Sigmoid colon (tissue), 6 donors: ENCODE measurements at regions not wholly inside any gene's neighbourhood (a gene's known extent, or its start where the extent isn't known, plus 50 kb on each side); places are given as distances from the start of the nearest gene placed in this dataset.

Source experiments
- DNase-seq: peaks from one replicate; pipeline ENCODE4 v3.0.0-alpha.2; 2019
- H3K27ac ChIP-seq, 4 donors: fragments of 200-600 bp; sonication (generic); one replicate each; pipeline ENCODE4 v1.5.1; 2016 to 2019; ENCODE audit warnings: mild to moderate bottlenecking in 1 of 4
- H3K27me3 ChIP-seq, 3 donors: fragments of 200-600 bp; sonication (generic); one replicate each; pipeline ENCODE4 v1.5.1; 2019; ENCODE audit warnings: mild to moderate bottlenecking in 1 of 3
- H3K36me3 ChIP-seq, 4 donors: fragments of 200-600 bp; sonication (generic); one replicate each; pipeline ENCODE4 v1.5.1; 2016 to 2019
- H3K4me1 ChIP-seq, 4 donors: fragments of 200-600 bp; sonication (generic); one replicate each; pipeline ENCODE4 v1.5.1; 2017 to 2019
- H3K4me3 ChIP-seq, 4 donors: fragments of 200-600 bp; sonication (generic); one replicate each; pipeline ENCODE4 v1.5.1; 2017 to 2019; ENCODE audit warnings: mild to moderate bottlenecking in 2 of 4, moderate library complexity in 1 of 4
- H3K9me3 ChIP-seq, 4 donors: fragments of 200-600 bp in 3 of 4; sonication (generic) in 3 of 4; one replicate each; pipeline versions ENCODE4 v1.5.1 to v1.6.1; 2013 to 2019
- CTCF ChIP-seq, 4 experiments: fragments of 450-650 bp in 3 of 4; fragments of 200-600 bp in 1 of 4; IDR thresholded peaks; one replicate each; pipeline ENCODE4 v1.5.1; 2016 to 2019; ENCODE audit warnings: antibody characterized with exemption in 4 of 4, mild to moderate bottlenecking in 3 of 4, moderate library complexity in 2 of 4
- EP300 ChIP-seq, 4 donors: sonication (generic); formaldehyde crosslinking; IDR thresholded peaks; one replicate each; pipeline ENCODE4 v1.6.1; 2017; ENCODE audit warnings: antibody characterized with exemption in 4 of 4
- POLR2A ChIP-seq, 2 donors: fragments of 450-650 bp; IDR thresholded peaks; one replicate each; pipeline ENCODE4 v1.6.1; 2016; ENCODE audit warnings: antibody characterized with exemption in 2 of 2, mild to moderate bottlenecking in 2 of 2, moderate library complexity in 2 of 2
- POLR2AphosphoS5 ChIP-seq, 4 donors: sonication (generic); formaldehyde crosslinking; IDR thresholded peaks; one replicate each; pipeline ENCODE4 v1.6.1; 2017; ENCODE audit warnings: antibody characterized with exemption in 4 of 4
- WGBS, 2 donors: extraction: QIAGEN DNeasy Blood & Tissue Kit; methylation state at CpG; one replicate each; pipeline ENCODE4 v1.1.7; 2013; 5-methylcytosine and 5-hydroxymethylcytosine counted together
- intact Hi-C: fragments of 100-400 bp; cut with DNase I; formaldehyde crosslinking; loops from one replicate; pipeline ENCODE4 v1.15.1; 2023
- donor health status: healthy with polysubstance abuse.
- donor health status: healthy.

GRCh38 chr13:62525652-62526051 is 1110.0 kb upstream of the PCDH20 start:
- H3K27ac ChIP-seq, result no peak overlapping the region
- TF ChIP-seq POLR2AphosphoS5 (IDR thresholded peaks at IDR 0.05) (no peak), POLR2A (IDR thresholded peaks at IDR 0.05) (no peak), EP300 (IDR thresholded peaks at IDR 0.05) (no peak), CTCF (IDR thresholded peaks at IDR 0.05) (no peak)
- no peaks in the 10 kb centered on the region for H3K4me1 ChIP-seq
- intact Hi-C loops, result no loop called here
- DNase-seq, result no peak
- H3K9me3 ChIP-seq, result no peaks in the 10 kb centered on the region
- H3K4me3 ChIP-seq, result no peak overlapping the region
- H3K27me3 ChIP-seq, result no peaks in the 10 kb centered on the region
- H3K36me3 ChIP-seq, result no peaks in the 10 kb centered on the region
- WGBS, 2 donors, result 68 to 81% methylated on average over 2 of the region's 2 CpGs

- no peaks in the 10 kb centered on the region for H3K36me3 ChIP-seq
- no peaks in the 10 kb centered on the region for H3K9me3 ChIP-seq
- no peaks in the 10 kb centered on the region for H3K4me1 ChIP-seq
- TF ChIP-seq POLR2A (IDR thresholded peaks at IDR 0.05) (no peak), EP300 (IDR thresholded peaks at IDR 0.05) (no peak), CTCF (IDR thresholded peaks at IDR 0.05) (no peak), POLR2AphosphoS5 (IDR thresholded peaks at IDR 0.05) (no peak)
- WGBS, 2 donors, result 51 to 74% methylated on average over 1 of the region's 1 CpG
- no peaks in the 10 kb centered on the region for H3K27me3 ChIP-seq
- intact Hi-C loops, result no loop called here
- H3K27ac ChIP-seq, result no peak overlapping the region
- no peak overlapping the region for H3K4me3 ChIP-seq
- DNase-seq, result no peak
These were observed 1108.8 kb upstream of the PCDH20 start for GRCh38 chr13:62524498-62524897.

- Histone ChIP-seq H3K9me3 (no peaks in the 10 kb centered on the region), H3K36me3 (no peaks in the 10 kb centered on the region), H3K27me3 (no peaks in the 10 kb centered on the region), H3K4me1 (no peaks in the 10 kb centered on the region), H3K27ac (no peak overlapping the region), H3K4me3 (no peak overlapping the region)
- no peak for DNase-seq
- 53 to 72% methylated on average over 2 of the region's 2 CpGs for WGBS, 2 donors
- TF ChIP-seq POLR2A (IDR thresholded peaks at IDR 0.05), result no peak
- no peak for TF ChIP-seq CTCF (IDR thresholded peaks at IDR 0.05)
- no peak for TF ChIP-seq EP300 (IDR thresholded peaks at IDR 0.05)
- TF ChIP-seq POLR2AphosphoS5 (IDR thresholded peaks at IDR 0.05), result no peak
- intact Hi-C loops, result no loop called here
These were observed 1108.4 kb upstream of the PCDH20 start for GRCh38 chr13:62524061-62524460.

- H3K27me3 ChIP-seq, result no peaks in the 10 kb centered on the region
- H3K27ac ChIP-seq, result no peak overlapping the region
- no peaks in the 10 kb centered on the region for H3K9me3 ChIP-seq
- intact Hi-C loops, result no loop called here
- WGBS, 2 donors, result 26 to 38% methylated on average over 7 of the region's 7 CpGs
- H3K36me3 ChIP-seq, result no peaks in the 10 kb centered on the region
- no peak for DNase-seq
- no peak overlapping the region for H3K4me3 ChIP-seq
- TF ChIP-seq CTCF (IDR thresholded peaks at IDR 0.05) (peak in 1 of 4 experiments; percentile 54), POLR2AphosphoS5 (IDR thresholded peaks at IDR 0.05) (no peak)
- H3K4me1 ChIP-seq, result no peaks in the 10 kb centered on the region
These were observed 1096.8 kb upstream of the PCDH20 start for GRCh38 chr13:62512194-62513141.
